OCI-LY1 (cell line): ENCODE measurements at regions not wholly inside any gene's neighbourhood (a gene's known extent, or its start where the extent isn't known, plus 50 kb on each side); places are given as distances from the start of the nearest gene placed in this dataset.

Experiments used
- CTCF ChIP-seq: fragments of 200-600 bp; sonication (generic), shearing (Covaris generic); IDR thresholded peaks from 2 replicates; pipeline ENCODE4 v1.5.1; 2017; ENCODE audit warnings: mild to moderate bottlenecking, antibody characterized with exemption, low read length, moderate library complexity, mixed read lengths
- EZH2 ChIP-seq: fragments of 200-600 bp; sonication (generic), shearing (Covaris generic); IDR thresholded peaks from 2 replicates; pipeline ENCODE4 v1.8.0; 2017; ENCODE audit warnings: borderline replicate concordance, mixed run types, mild to moderate bottlenecking, antibody characterized with exemption, low read length, moderate library complexity, mixed read lengths

- no peak for TF ChIP-seq CTCF
- no peak for TF ChIP-seq EZH2
Observed at GRCh38 chr5:15124871-15125568, 253.4 kb upstream of the ANKH start.
